GM06990 (cell line): ENCODE measurements at regions not wholly inside any gene's neighbourhood (a gene's known extent, or its start where the extent isn't known, plus 50 kb on each side); places are given as distances from the start of the nearest gene placed in this dataset.

ENCODE experiments used
- DNase-seq: peaks from one replicate; pipeline ENCODE4 v3.0.0-alpha.2; 2011; ENCODE audit not compliant: insufficient read length; ENCODE audit errors: extremely low read depth
- H3K27me3 ChIP-seq: replicated peaks from 2 replicates; pipeline ENCODE4 v1.6.0; 2011; ENCODE audit warnings: low read length; ENCODE audit not compliant: control insufficient read depth, insufficient read depth
- H3K36me3 ChIP-seq: 2 replicates; pipeline ENCODE4 v1.5.1; 2011; ENCODE audit warnings: low read length; ENCODE audit not compliant: control insufficient read depth, insufficient read depth
- H3K4me3 ChIP-seq: replicated peaks from 2 replicates; pipeline ENCODE4 v1.5.1; 2011; ENCODE audit warnings: low read depth, mild to moderate bottlenecking, control low read depth, low read length
- TF ChIP-seq, protein P1 (sequence below): IDR thresholded peaks from 2 replicates; pipeline ENCODE4 v1.5.1; 2011; ENCODE audit warnings: low read length, control low read depth, mild to moderate bottlenecking, inconsistent platforms; ENCODE audit not compliant: insufficient read depth, poor library complexity, severe bottlenecking

DNA sequence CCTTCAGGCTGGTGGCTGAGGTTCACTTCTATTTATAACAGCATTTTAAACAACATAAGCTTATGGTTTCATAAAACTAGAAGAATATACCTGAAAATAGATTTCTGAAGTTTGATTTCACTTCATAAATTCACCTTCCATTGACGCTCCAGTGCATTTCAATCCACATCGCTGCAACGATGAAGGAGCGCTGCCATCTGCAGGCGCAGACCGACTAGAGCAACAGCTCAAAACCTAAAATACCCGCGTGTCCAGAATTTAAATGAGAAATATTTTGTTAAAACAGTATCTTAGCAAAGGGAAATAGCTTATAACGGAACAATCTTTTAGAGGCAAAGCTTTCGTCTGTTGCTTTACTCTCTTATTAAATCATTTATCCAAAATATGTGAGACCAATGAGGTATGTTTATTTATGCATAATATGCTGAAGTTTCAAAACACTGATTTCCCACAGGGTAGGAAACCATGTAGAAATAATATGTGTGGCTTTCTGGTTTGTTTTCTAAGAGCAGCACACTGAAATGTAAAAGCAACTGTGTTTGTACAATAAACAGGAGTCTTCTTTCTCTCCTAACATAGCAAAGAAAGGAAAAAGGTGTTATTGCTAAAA lies 816.4 kb upstream of the FRG1 start:
- Histone ChIP-seq H3K4me3 (no peak overlapping the region), H3K27me3 (no peaks in the 10 kb centered on the region), H3K36me3 (no peaks in the 10 kb centered on the region)
- no peak for DNase-seq
- TF ChIP-seq, protein P1, sequence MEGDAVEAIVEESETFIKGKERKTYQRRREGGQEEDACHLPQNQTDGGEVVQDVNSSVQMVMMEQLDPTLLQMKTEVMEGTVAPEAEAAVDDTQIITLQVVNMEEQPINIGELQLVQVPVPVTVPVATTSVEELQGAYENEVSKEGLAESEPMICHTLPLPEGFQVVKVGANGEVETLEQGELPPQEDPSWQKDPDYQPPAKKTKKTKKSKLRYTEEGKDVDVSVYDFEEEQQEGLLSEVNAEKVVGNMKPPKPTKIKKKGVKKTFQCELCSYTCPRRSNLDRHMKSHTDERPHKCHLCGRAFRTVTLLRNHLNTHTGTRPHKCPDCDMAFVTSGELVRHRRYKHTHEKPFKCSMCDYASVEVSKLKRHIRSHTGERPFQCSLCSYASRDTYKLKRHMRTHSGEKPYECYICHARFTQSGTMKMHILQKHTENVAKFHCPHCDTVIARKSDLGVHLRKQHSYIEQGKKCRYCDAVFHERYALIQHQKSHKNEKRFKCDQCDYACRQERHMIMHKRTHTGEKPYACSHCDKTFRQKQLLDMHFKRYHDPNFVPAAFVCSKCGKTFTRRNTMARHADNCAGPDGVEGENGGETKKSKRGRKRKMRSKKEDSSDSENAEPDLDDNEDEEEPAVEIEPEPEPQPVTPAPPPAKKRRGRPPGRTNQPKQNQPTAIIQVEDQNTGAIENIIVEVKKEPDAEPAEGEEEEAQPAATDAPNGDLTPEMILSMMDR: no peak

GRCh38 chr4:189124791-189125190 lies 815.9 kb upstream of the FRG1 start:
- TF ChIP-seq, protein P1: no peak
- DNase-seq: no peak
- Histone ChIP-seq H3K36me3 (no peaks in the 10 kb centered on the region), H3K27me3 (no peaks in the 10 kb centered on the region), H3K4me3 (no peak overlapping the region)

DNA sequence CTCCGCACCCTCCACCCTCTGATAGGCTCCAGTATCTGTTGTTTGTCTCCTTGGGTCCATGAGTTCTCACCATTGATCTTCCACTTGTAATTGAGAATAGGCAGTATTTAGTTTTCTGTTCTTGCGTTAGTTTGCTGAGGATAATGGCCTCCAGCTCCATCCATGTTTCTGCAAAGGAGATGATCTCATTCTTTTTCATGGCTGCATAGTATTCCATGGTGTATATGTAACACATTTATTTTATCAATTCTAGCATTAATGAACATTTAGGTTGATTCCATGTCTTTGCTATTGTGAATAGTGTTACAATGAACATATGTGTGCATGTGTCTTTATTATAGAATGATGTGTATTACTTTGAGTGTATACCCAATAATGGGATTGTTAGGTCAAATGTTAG lies 814.6 kb upstream of the FRG1 start:
- no peaks in the 10 kb centered on the region for H3K36me3 ChIP-seq
- no peaks in the 10 kb centered on the region for H3K27me3 ChIP-seq
- DNase-seq: no peak
- TF ChIP-seq, protein P1: no peak
- no peak overlapping the region for H3K4me3 ChIP-seq

GRCh38 chr4:189128341-189128740 lies 812.3 kb upstream of the FRG1 start:
- DNase-seq: no peak
- Histone ChIP-seq H3K36me3 (no peaks in the 10 kb centered on the region), H3K27me3 (no peaks in the 10 kb centered on the region), H3K4me3 (no peak overlapping the region)
- TF ChIP-seq, protein P1: no peak

- H3K4me3 ChIP-seq: no peak overlapping the region
- H3K27me3 ChIP-seq: no peaks in the 10 kb centered on the region
- TF ChIP-seq, protein P1: no peak
- no peaks in the 10 kb centered on the region for H3K36me3 ChIP-seq
- DNase-seq: no peak
These were observed 811.5 kb upstream of the FRG1 start for GRCh38 chr4:189129044-189129694.
